Endothelial cell of umbilical vein (primary cell): ENCODE measurements at regions not wholly inside any gene's neighbourhood (a gene's known extent, or its start where the extent isn't known, plus 50 kb on each side); places are given as distances from the start of the nearest gene placed in this dataset.

Experiments used
- EZH2 ChIP-seq: IDR thresholded peaks from 2 replicates; pipeline ENCODE4 v1.6.1; 2012; ENCODE audit warnings: borderline replicate concordance, low read depth, mild to moderate bottlenecking, moderate library complexity, low read length, inconsistent platforms; ENCODE audit not compliant: severe bottlenecking
- GATA2 ChIP-seq: IDR thresholded peaks from 2 replicates; pipeline ENCODE4 v1.7.0; 2011; ENCODE audit warnings: low read depth, mild to moderate bottlenecking, moderate library complexity, mixed read lengths, low read length; ENCODE audit not compliant: insufficient read length, insufficient read depth
- JUN ChIP-seq: IDR thresholded peaks from 2 replicates; pipeline ENCODE4 v1.6.1; 2011; ENCODE audit warnings: borderline replicate concordance, low read depth; ENCODE audit not compliant: insufficient read length, insufficient read depth
- MYC ChIP-seq: IDR thresholded peaks from one replicate; pipeline ENCODE4 v1.6.1; 2011; ENCODE audit warnings: mild to moderate bottlenecking, low read depth, low read length
- POLR2A ChIP-seq: IDR thresholded peaks from 2 replicates; pipeline ENCODE4 v1.6.1; 2012; ENCODE audit warnings: low read depth, mild to moderate bottlenecking, control low read depth, low read length
- POLR2AphosphoS5 ChIP-seq: IDR thresholded peaks from 2 replicates; pipeline ENCODE4 v1.6.1; 2012; ENCODE audit warnings: low read depth, mild to moderate bottlenecking, control low read depth, low read length, moderate library complexity; ENCODE audit not compliant: insufficient read depth
- TF ChIP-seq, protein P1 (sequence below), 2 donors: IDR thresholded peaks; 1 replicate in 1 of 2; 2 replicates in 1 of 2; pipeline ENCODE4 v1.5.1; 2011; ENCODE audit warnings: low read length in 2 of 2, mild to moderate bottlenecking in 2 of 2, moderate library complexity in 2 of 2, control low read depth in 1 of 2, inconsistent platforms in 1 of 2, low read depth in 1 of 2; ENCODE audit not compliant: insufficient read depth in 1 of 2; ENCODE audit errors: extremely low read depth in 1 of 2

DNA sequence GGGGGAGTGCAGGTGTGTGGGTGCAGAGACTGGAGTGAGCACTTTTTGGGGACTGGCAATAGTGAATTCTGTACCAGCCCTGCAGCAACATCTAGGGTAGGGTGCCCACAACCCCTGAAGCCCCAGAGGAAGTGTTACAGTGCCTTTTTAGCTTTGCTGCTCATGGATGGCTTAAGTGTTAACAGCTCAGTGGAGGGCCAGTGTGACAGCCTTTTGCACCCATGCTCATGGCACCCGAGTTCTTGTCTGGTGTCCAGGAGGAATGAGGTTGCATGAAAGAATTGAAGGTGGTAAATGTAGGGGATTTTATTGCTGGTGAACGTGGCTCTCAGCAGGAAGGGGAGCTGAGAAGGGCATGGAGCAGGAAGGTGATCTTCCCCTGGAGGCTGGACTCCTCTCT, 107.3 kb downstream of the MRPL36 start:
- TF ChIP-seq POLR2A (no peak), JUN (no peak), POLR2AphosphoS5 (no peak), MYC (no peak), EZH2 (no peak), GATA2 (no peak)
- TF ChIP-seq, protein P1, sequence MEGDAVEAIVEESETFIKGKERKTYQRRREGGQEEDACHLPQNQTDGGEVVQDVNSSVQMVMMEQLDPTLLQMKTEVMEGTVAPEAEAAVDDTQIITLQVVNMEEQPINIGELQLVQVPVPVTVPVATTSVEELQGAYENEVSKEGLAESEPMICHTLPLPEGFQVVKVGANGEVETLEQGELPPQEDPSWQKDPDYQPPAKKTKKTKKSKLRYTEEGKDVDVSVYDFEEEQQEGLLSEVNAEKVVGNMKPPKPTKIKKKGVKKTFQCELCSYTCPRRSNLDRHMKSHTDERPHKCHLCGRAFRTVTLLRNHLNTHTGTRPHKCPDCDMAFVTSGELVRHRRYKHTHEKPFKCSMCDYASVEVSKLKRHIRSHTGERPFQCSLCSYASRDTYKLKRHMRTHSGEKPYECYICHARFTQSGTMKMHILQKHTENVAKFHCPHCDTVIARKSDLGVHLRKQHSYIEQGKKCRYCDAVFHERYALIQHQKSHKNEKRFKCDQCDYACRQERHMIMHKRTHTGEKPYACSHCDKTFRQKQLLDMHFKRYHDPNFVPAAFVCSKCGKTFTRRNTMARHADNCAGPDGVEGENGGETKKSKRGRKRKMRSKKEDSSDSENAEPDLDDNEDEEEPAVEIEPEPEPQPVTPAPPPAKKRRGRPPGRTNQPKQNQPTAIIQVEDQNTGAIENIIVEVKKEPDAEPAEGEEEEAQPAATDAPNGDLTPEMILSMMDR (IDR thresholded peaks at IDR 0.05; ENCODE audit: extremely low read depth in 1 of 2, insufficient read depth in 1 of 2, low read depth in 1 of 2, low read length in 2 of 2), result no peak
